HepG2 (cell line): ENCODE measurements at regions not wholly inside any gene's neighbourhood (a gene's known extent, or its start where the extent isn't known, plus 50 kb on each side); places are given as distances from the start of the nearest gene placed in this dataset.

Source experiments
- CTCF ChIP-seq: sonication (generic); formaldehyde crosslinking; IDR thresholded peaks from 2 replicates; pipeline ENCODE4 v1.5.0; 2020; ENCODE audit warnings: mild to moderate bottlenecking, missing genetic modification reagents, moderate library complexity
- FOSL2 ChIP-seq: sonication (generic); formaldehyde crosslinking; IDR thresholded peaks from 2 replicates; pipeline ENCODE4 v1.4.0; 2020; ENCODE audit warnings: missing genetic modification reagents
- KAT7 ChIP-seq: IDR thresholded peaks from 2 replicates; pipeline ENCODE4 v1.6.1; 2018; ENCODE audit warnings: borderline replicate concordance, missing compliant biosample characterization
- MTA1 ChIP-seq: sonication (generic); formaldehyde crosslinking; IDR thresholded peaks from 2 replicates; pipeline ENCODE4 v1.4.0; 2020; ENCODE audit warnings: missing genetic modification reagents, mild to moderate bottlenecking, borderline replicate concordance
- PHF5A ChIP-seq: IDR thresholded peaks from one replicate; pipeline ENCODE4 v1.6.1; 2018; ENCODE audit warnings: low read depth, missing genetic modification reagents; ENCODE audit not compliant: unreplicated experiment
- RAD21 ChIP-seq: fragments of 450-650 bp; formaldehyde crosslinking; IDR thresholded peaks from 2 replicates; pipeline ENCODE4 v1.5.0; 2020; ENCODE audit warnings: mild to moderate bottlenecking
- SIN3A ChIP-seq: IDR thresholded peaks from 2 replicates; pipeline ENCODE4 v1.6.1; 2011; ENCODE audit warnings: low read depth, mild to moderate bottlenecking, control low read depth, low read length, borderline replicate concordance
- SMC3 ChIP-seq: IDR thresholded peaks from 2 replicates; pipeline ENCODE4 v1.6.1; 2011; ENCODE audit warnings: low read length, improper control_type of control experiment
- STAT6 ChIP-seq: sonication (generic); formaldehyde crosslinking; IDR thresholded peaks from 2 replicates; pipeline ENCODE4 v1.4.0; 2020; ENCODE audit warnings: missing genetic modification reagents, mild to moderate bottlenecking, borderline replicate concordance
- ZNF552 ChIP-seq: sonication (generic); formaldehyde crosslinking; IDR thresholded peaks from 2 replicates; pipeline ENCODE4 v1.9.0; 2022; ENCODE audit warnings: missing genetic modification reagents, mild to moderate bottlenecking, borderline replicate concordance
- ZNF75D ChIP-seq: sonication (generic); formaldehyde crosslinking; IDR thresholded peaks from 2 replicates; pipeline ENCODE4 v1.8.1; 2023; ENCODE audit warnings: missing genetic modification reagents, mild to moderate bottlenecking, borderline replicate concordance
- TF ChIP-seq, protein P1 (sequence below), 2 experiments: sonication (generic) in 1 of 2; formaldehyde crosslinking in 1 of 2; IDR thresholded peaks; 2 replicates each; pipeline versions ENCODE4 v1.5.1 to v1.6.1; 2011 to 2020; ENCODE audit warnings: borderline replicate concordance in 1 of 2, low read depth in 1 of 2, low read length in 1 of 2, mild to moderate bottlenecking in 1 of 2, missing genetic modification reagents in 1 of 2, moderate library complexity in 1 of 2

GRCh38 chr1:58257003-58257402 is 289.5 kb downstream of the OMA1 start:
- TF ChIP-seq, protein P1, sequence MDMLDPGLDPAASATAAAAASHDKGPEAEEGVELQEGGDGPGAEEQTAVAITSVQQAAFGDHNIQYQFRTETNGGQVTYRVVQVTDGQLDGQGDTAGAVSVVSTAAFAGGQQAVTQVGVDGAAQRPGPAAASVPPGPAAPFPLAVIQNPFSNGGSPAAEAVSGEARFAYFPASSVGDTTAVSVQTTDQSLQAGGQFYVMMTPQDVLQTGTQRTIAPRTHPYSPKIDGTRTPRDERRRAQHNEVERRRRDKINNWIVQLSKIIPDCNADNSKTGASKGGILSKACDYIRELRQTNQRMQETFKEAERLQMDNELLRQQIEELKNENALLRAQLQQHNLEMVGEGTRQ (IDR thresholded peaks at IDR 0.05; ENCODE audit: low read depth, low read length): no peak
- TF ChIP-seq, protein P1 (CRISPR knock-in tag; IDR thresholded peaks at IDR 0.05; ENCODE audit: borderline replicate concordance): no peak
- TF ChIP-seq STAT6 (CRISPR knock-in tag): no peak
- no peak for TF ChIP-seq ZNF552
- no peak for TF ChIP-seq KAT7
- no peak for TF ChIP-seq MTA1
- no peak for TF ChIP-seq SIN3A
- no peak for TF ChIP-seq ZNF75D
- no peak for TF ChIP-seq FOSL2
- no peak for TF ChIP-seq CTCF (CRISPR knock-in tag)
- no peak for TF ChIP-seq RAD21 (CRISPR knock-in tag)
- no peak for TF ChIP-seq SMC3
- no peak for TF ChIP-seq PHF5A
